HUDEP-2 (cell line): ENCODE measurements at regions not wholly inside any gene's neighbourhood (a gene's known extent, or its start where the extent isn't known, plus 50 kb on each side); places are given as distances from the start of the nearest gene placed in this dataset.

Experiments
- DNase-seq, 76 experiments: peaks; one replicate each; lab custom pipeline; 2025; ENCODE audit not compliant: unreplicated experiment in 76 of 76; lab: John Stamatoyannopoulos, UW

GRCh38 chr6:169084067-169084466 lies 169.6 kb downstream of the THBS2 start:
- DNase-seq = no peak

DNA sequence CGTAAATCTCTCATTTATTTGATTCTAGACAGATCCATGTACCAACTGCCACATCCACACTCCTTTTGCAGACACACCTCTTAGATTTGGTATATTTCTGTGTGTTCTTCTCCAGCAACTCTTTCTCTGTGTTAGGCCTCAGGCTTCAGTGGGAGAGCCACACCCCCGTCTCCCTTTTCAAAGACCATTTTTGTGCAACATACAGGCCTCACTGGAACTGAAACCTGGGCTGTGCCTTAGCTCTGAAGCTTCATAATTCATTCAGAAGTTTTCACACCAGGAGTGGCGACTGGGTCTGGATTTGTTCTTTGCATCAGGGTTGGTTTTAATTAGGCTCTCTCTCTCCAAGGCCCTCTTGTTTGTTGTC lies 170.2 kb downstream of the THBS2 start:
- no peak for DNase-seq

DNA sequence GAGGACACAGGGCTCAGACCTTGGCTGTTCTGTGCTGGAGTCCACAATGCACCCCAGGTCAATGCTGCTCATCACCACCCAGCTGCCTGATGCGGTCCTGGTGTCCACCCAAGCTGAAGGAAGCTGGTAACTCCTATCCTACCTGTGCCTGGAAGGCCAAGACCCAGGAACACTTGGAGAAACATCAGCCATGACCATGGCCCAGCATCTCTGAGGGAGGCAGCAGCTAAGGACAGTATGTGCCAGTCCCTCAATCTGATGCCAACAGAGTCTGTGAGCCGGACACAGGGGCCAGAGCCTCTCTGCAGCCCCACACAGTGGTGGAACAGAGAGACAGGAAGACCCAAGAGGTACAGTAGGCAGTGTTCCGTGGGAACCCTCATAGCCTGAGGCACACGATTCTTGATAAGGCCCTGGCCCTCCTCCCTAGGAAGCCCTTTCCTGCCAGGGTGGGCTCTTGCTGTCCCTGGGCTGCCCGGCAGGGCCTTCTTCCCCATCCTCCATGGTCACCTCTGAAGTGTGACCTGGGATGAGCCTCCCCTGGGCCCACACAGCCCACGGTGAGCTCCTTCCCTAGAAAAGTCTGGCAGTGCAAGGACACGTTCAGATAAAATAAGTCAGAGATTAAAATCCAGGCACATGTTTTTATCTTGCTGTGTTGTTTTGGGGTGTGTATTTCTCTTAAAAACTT lies 170.7 kb downstream of the THBS2 start:
- DNase-seq = no peak

- DNase-seq = no peak
These were observed 171.6 kb downstream of the THBS2 start for GRCh38 chr6:169082093-169082492.

GRCh38 chr6:169081248-169081647 lies 172.4 kb downstream of the THBS2 start:
- no peak for DNase-seq

GRCh38 chr6:169079650-169080049 lies 174.0 kb downstream of the THBS2 start:
- no peak for DNase-seq

GRCh38 chr6:169078399-169079145 lies 175.1 kb downstream of the THBS2 start:
- DNase-seq = no peak

- no peak for DNase-seq
These were observed 177.6 kb downstream of the THBS2 start for GRCh38 chr6:169075915-169076654.

DNA sequence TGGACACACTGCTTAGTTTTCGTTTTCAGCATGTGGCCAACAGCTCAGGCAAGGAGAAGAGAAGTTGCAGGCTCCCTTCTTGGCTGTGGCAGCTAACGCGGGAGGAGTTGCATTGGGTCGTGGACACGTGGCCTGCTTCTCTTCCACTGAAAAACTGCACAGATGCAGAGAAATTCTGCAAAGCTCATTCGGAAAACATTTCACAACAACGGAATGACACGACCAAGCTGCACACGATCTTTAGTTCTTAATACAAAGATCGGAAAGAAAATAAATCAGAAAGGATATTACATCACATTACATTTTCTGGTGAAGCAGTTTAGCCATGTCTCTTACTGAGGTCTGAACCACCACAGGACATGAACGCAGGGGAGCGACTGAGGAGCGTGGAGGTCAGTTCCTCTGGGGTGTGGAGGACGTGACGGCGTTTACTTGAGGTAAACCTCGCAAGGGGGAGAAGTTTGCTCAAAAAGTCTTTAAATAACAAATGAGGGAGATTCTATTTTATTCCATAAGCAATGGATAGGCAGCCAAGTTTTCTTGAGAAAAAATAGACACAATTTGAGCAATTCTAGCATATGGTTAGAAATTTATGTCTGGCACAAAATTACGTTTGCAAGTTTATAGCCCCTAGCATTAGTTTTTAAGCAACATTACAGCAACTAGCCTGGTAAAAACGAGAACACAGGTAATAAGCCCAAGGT lies 178.3 kb downstream of the THBS2 start:
- no peak for DNase-seq

- no peak for DNase-seq
These were observed 179.1 kb downstream of the THBS2 start for GRCh38 chr6:169074526-169074925.

DNA sequence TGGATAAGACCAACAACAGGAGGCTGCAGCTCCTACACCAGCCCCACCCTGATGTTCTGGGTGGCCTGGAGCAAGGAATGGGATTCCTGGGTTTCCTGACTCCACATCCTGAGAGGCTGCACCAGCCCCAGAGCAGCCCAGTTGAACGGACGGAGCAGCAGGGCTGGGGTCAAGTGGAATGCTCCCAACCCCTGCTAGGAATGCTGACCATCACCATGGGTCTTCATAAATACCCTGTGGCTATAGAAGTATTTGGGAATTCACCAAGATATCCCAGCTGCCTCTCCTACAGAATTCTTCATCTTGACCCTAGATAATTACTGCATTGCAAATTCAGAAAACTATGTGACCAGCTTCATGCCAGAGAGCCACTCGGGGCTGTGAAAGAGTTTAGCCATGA lies 180.3 kb downstream of the THBS2 start:
- no peak for DNase-seq

- DNase-seq = no peak
These were observed 181.3 kb downstream of the THBS2 start for GRCh38 chr6:169072127-169073042.

DNA sequence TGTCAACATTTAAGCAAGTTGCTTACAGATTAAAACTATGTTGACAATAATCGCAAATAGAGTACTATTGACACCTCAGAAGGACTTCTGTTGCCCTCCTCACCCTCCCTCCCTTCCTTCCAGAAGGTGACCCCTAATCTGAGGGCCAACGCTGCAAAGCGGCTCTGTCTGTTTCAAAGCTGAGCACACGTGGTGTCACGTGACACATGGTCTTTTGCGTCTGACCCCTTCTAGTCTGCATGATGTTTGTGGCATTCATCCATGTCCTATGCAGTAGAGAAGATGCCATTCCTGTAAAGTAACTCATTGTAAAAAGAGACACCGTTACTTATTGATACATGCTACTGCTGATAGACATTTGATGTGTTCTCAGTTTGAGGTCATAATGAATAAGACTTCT lies 182.3 kb downstream of the THBS2 start:
- no peak for DNase-seq

GRCh38 chr6:169070506-169071176 lies 183.0 kb downstream of the THBS2 start:
- no peak for DNase-seq

GRCh38 chr6:169069356-169069755 lies 184.3 kb downstream of the THBS2 start:
- DNase-seq = no peak

DNA sequence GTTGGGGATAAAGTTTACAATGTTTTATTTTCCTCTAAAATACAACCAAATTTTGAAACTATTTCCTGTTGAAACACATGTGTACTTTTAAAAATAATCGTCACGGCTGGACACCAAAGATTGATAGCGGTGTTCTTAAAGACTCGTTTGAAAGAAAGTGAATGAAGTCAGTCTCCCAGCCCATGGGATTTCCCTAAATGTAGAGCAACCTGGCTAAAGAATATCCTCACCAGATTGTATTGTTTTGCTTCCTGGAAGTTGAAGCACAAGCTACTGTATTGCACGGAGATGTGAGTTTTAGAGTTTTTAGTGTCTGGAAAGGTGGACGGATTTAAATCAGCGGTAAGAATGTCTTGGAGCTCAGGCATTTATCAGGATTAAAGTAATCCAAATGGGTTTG lies 189.5 kb downstream of the THBS2 start:
- DNase-seq = no peak

GRCh38 chr6:169062272-169062671 lies 191.4 kb downstream of the THBS2 start:
- DNase-seq = no peak

DNA sequence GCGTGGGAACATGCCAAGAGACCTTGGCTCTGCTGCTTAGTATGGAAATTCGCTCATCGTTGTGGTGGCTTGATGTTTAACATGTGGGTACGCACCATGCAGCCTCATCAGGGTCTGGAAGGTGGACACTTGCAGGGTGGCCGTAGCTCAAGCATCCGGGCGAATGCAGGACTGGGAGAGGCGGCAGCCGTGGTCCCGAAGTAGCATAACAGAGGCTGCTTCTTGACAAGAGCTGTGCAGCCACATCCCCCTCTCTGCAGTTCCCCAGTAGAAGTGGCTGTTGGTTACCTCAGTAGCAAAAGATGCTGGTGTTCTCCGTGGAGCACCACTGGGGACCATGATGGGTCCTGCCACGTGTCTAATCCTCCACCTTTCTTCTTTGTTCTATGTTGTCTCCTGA lies 195.0 kb downstream of the THBS2 start:
- DNase-seq = no peak

- no peak for DNase-seq
These were observed 201.2 kb downstream of the THBS2 start for GRCh38 chr6:169052462-169052861.

- no peak for DNase-seq
These were observed 202.3 kb downstream of the THBS2 start for GRCh38 chr6:169051371-169051770.
